ENCODE measurements at regions not wholly inside any gene's neighbourhood (a gene's known extent, or its start where the extent isn't known, plus 50 kb on each side); places are given as distances from the start of the nearest gene placed in this dataset.

DNA sequence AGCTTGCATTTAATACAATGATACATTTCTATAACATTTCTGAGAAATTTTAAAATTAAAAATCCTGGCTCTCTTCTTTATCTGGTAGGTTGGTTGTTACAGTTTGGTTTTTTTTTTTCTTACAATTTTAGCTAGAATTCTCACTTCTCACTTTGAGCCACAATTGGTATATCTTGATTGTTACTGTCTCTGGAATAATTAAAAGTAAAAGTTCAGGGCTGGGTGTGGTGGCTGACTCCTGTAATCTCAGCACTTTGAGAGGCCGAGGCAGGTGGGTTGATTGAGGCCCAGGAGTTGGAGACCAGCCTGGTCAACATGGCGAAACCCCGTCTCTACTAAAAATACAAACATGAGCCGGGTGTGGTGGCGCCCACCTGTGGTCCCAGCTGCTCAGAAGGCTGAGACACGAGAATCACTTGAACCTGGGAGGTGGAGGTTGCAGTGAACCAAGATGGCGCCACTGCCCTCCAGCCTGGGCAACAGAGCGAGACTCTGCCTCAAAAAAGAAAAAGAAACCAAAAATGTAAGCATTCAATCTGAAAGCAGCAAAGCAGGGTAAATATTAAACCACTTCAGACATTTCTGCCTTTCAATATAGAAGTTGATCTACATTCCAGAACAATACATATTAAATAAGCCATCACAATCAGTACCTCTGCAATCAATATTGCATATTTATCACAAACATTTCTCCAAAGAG lies 88.6 kb upstream of the PFKP start:
- no peak overlapping the region for H3K27ac ChIP-seq (replicated peaks)
- DNase-seq, result no peak
- no peaks in the 10 kb centered on the region for H3K36me3 ChIP-seq
- peaks cover 29% of the 10 kb centered on the region for H3K27me3 ChIP-seq (ENCODE audit: low read depth)
- TF ChIP-seq CTCF (IDR thresholded peaks at IDR 0.05; ENCODE audit: borderline replicate concordance), result no peak
- no peak overlapping the region for H3K4me3 ChIP-seq
- no peaks in the 10 kb centered on the region for H3K4me1 ChIP-seq
- intact Hi-C loops (cut with micrococcal nuclease), result no loop called here
- H3K9me3 ChIP-seq (replicated peaks), result no peaks in the 10 kb centered on the region

DNA sequence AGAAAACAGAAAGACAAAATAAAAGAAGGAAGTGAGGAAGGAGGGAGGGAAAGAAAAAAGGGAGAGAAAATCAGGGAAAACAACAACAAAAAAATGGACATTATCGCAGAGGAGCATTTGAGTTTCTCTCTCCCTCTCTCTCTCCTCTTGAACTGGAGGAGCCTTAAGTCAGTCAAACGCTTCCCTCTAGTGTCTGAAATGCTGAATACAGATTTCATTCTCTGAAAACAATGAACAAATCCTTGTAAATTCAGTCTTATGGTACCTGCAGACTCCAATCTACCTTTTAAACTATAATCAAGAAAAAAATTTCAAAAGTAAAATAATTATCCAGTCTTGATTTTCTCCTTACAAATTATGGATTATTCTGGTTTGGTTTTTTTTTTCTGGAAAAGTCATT lies 89.2 kb upstream of the PFKP start:
- intact Hi-C loops (cut with micrococcal nuclease), result no loop called here
- DNase-seq, result no peak
- Histone ChIP-seq H3K27me3 (ENCODE audit: low read depth) (peaks cover 28% of the 10 kb centered on the region), H3K27ac (replicated peaks) (no peak overlapping the region), H3K9me3 (replicated peaks) (no peaks in the 10 kb centered on the region), H3K4me3 (no peak overlapping the region), H3K36me3 (no peaks in the 10 kb centered on the region), H3K4me1 (no peaks in the 10 kb centered on the region)
- peak; percentile 48 for TF ChIP-seq CTCF (IDR thresholded peaks at IDR 0.05; ENCODE audit: borderline replicate concordance)

DNA sequence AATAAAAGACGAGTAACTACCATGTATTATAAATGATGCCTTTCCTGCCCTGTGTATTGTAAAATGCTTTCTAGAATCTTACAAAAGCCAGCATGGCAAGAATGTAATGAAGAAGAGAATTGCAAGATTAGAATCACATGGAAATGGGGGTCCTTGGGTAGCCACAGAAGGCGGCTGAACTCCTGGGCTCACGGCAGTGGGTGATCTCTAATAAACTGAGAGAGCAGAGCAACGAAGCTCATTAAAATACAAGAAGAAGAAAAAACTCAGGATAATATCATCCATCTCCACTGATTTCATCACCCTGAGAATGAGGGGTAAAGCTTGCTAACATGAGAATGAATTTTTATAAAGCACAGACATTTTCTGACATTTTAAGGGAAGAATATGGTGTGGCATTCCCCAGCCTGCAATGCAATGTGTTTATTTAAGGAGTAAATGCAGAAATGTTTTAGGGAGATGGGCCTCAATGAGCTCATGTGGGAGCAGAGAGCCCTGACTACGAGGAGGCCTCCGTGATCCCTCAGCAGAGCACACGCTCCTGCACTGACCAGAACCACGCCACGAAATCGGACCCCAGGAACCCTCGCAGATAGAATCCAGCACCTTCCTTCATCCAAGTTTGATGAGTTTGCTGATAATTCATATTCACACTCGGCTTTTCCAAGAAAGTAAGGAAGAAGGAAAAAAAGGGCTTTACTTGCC lies 92.7 kb upstream of the PFKP start:
- H3K9me3 ChIP-seq (replicated peaks), result no peaks in the 10 kb centered on the region
- TF ChIP-seq CTCF (IDR thresholded peaks at IDR 0.05; ENCODE audit: borderline replicate concordance), result no peak
- DNase-seq, result no peak
- intact Hi-C loops (cut with micrococcal nuclease), result no loop called here
- H3K27ac ChIP-seq (replicated peaks), result no peak overlapping the region
- H3K4me1 ChIP-seq, result no peaks in the 10 kb centered on the region
- no peak overlapping the region for H3K4me3 ChIP-seq
- no peaks in the 10 kb centered on the region for H3K36me3 ChIP-seq
- peaks cover 12% of the 10 kb centered on the region for H3K27me3 ChIP-seq (ENCODE audit: low read depth)

GRCh38 chr10:2974083-2974482 lies 93.3 kb upstream of the PFKP start:
- no peak for DNase-seq
- no peak overlapping the region for H3K27ac ChIP-seq (replicated peaks)
- no peak for TF ChIP-seq CTCF (IDR thresholded peaks at IDR 0.05; ENCODE audit: borderline replicate concordance)
- no peak overlapping the region for H3K4me3 ChIP-seq
- no peaks in the 10 kb centered on the region for H3K4me1 ChIP-seq
- intact Hi-C loops (cut with micrococcal nuclease), result no loop called here
- peaks cover 12% of the 10 kb centered on the region for H3K27me3 ChIP-seq (ENCODE audit: low read depth)
- no peaks in the 10 kb centered on the region for H3K9me3 ChIP-seq (replicated peaks)
- no peaks in the 10 kb centered on the region for H3K36me3 ChIP-seq

- intact Hi-C loops (cut with micrococcal nuclease), result no loop called here
- H3K27me3 ChIP-seq (ENCODE audit: low read depth), result peaks cover 12% of the 10 kb centered on the region
- no peaks in the 10 kb centered on the region for H3K9me3 ChIP-seq (replicated peaks)
- DNase-seq, result no peak
- H3K4me1 ChIP-seq, result no peaks in the 10 kb centered on the region
- no peak for TF ChIP-seq CTCF (IDR thresholded peaks at IDR 0.05; ENCODE audit: borderline replicate concordance)
- H3K4me3 ChIP-seq, result no peak overlapping the region
- no peaks in the 10 kb centered on the region for H3K36me3 ChIP-seq
- no peak overlapping the region for H3K27ac ChIP-seq (replicated peaks)
Observed at GRCh38 chr10:2972810-2973209, 94.5 kb upstream of the PFKP start.

Measured in left ventricle myocardium inferior (tissue), 1 donor.